Lower leg skin (tissue), 4 donors: ENCODE measurements at regions not wholly inside any gene's neighbourhood (a gene's known extent, or its start where the extent isn't known, plus 50 kb on each side); places are given as distances from the start of the nearest gene placed in this dataset.

ENCODE experiments used
- DNase-seq, 2 donors: peaks; one replicate each; pipeline ENCODE4 v3.0.0-alpha.2; 2019; ENCODE audit warnings: low spot score in 2 of 2
- H3K4me3 ChIP-seq: fragments of 200-600 bp; sonication (generic); 2 replicates; pipeline ENCODE4 v1.5.1; 2017; ENCODE audit warnings: mild to moderate bottlenecking, low read depth; ENCODE audit not compliant: poor library complexity, severe bottlenecking
- POLR2A ChIP-seq, 2 donors: fragments of 450-650 bp; IDR thresholded peaks; one replicate each; pipeline ENCODE4 v1.6.1; 2016 to 2017; ENCODE audit warnings: antibody characterized with exemption in 2 of 2, mild to moderate bottlenecking in 1 of 2, moderate library complexity in 1 of 2
- WGBS, 2 donors: methylation state at CpG; one replicate each; pipeline ENCODE4 v1.1.5; 2018; 5-methylcytosine and 5-hydroxymethylcytosine counted together
- intact Hi-C: fragments of 100-400 bp; cut with DNase I; formaldehyde crosslinking; loops from one replicate; pipeline ENCODE4 v1.15.0; 2023; ENCODE audit warnings: low total_unique reads
- TF ChIP-seq, protein P1 (sequence below), 3 donors: fragments of 450-650 bp; IDR thresholded peaks; one replicate each; pipeline ENCODE4 v1.5.1; 2016; ENCODE audit warnings: antibody characterized with exemption in 3 of 3, mild to moderate bottlenecking in 3 of 3, moderate library complexity in 2 of 3

DNA sequence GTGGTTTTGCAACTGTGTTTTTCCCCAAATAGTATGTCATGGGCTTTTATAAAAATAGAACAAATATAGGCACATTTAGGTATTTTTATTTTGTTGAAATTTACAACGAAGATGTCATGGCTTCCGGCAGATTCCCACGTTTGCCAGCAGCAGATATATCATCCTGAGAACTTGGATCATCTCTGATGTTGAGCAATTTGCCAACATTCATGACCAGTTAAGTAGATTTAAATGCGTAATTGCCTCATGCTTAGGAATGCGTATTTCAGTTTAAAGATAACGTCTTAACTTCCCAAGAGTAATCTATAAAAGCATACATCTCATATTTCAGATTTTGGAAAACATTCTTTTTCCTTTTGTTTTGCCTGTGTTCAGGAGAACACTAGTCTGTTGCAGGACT lies 457.8 kb downstream of the QKI start:
- WGBS, 2 donors, result 37 to 44% methylated on average over 6 of the region's 6 CpGs
- no peak for DNase-seq

DNA sequence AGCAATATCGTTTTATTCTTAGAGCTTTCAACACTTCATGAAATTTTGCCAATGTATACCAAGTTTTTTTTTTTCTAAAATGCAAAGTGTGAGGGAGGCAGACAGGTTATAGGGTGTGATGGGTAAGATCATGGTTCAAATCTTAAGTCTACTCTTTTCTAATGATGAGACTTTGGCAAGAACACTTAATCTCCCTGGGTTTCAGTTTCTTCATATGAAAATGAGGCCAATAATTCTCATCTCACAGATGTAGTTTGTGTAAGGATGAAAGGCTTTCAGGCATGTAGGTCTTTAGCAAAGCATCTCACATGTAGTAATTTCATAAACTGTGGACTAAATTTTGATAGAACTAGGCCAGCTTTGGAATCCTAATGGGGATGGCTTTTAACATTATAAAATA lies 457.1 kb downstream of the QKI start:
- no peak overlapping the region for H3K4me3 ChIP-seq
- intact Hi-C loops, result no loop called here
- WGBS, 2 donors, result 38 to 42% methylated on average over 1 of the region's 1 CpG
- no peak for DNase-seq
- TF ChIP-seq, protein P1, sequence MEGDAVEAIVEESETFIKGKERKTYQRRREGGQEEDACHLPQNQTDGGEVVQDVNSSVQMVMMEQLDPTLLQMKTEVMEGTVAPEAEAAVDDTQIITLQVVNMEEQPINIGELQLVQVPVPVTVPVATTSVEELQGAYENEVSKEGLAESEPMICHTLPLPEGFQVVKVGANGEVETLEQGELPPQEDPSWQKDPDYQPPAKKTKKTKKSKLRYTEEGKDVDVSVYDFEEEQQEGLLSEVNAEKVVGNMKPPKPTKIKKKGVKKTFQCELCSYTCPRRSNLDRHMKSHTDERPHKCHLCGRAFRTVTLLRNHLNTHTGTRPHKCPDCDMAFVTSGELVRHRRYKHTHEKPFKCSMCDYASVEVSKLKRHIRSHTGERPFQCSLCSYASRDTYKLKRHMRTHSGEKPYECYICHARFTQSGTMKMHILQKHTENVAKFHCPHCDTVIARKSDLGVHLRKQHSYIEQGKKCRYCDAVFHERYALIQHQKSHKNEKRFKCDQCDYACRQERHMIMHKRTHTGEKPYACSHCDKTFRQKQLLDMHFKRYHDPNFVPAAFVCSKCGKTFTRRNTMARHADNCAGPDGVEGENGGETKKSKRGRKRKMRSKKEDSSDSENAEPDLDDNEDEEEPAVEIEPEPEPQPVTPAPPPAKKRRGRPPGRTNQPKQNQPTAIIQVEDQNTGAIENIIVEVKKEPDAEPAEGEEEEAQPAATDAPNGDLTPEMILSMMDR (IDR thresholded peaks at IDR 0.05), result no peak
- no peak for TF ChIP-seq POLR2A (IDR thresholded peaks at IDR 0.05)

More for the DNA sequence above, 457.8 kb downstream of the QKI start:
- H3K4me3 ChIP-seq, result no peak overlapping the region
- intact Hi-C loops, result no loop called here
- TF ChIP-seq, protein P1 (IDR thresholded peaks at IDR 0.05), result no peak
- no peak for TF ChIP-seq POLR2A (IDR thresholded peaks at IDR 0.05)

DNA sequence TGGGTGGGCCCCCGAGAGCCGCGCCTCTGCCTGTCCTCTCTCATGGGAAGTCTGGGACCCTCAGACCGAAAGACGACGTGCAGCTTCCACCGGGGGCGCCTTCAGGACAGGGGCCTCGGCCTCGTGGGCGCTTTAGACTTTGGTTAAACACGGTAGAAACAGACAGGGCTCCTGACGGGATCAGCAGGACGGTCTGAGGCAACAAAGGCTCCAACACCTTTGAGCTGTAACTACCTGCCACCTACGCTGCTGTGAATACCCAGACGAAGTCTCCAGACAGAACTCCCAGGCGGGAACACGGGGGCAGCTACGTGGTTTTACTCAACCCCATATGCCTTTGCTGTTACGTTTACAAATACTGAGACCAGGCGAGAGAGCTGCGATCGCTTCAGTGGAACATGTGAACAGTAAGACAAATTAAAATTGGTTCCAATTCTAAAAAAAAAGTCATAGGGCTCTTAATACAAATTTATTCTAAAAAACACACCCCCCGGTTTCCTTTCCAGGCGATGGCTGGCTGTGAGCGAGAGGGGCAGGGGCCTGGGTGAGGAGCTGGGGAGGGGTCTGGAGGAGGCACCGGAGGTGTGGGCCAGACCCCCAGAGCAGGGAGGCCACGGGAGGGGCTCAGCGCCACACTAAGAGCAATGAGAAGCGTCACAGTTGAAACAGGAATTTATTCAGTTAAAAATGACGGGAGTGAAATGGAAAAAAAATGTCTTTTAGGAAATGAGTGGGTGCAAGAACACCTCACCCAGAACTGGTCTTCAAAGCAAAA lies 453.2 kb downstream of the QKI start:
- intact Hi-C loops, result no loop called here
- TF ChIP-seq POLR2A (IDR thresholded peaks at IDR 0.05), result no peak
- TF ChIP-seq, protein P1 (IDR thresholded peaks at IDR 0.05), result no peak
- no peak for DNase-seq
- WGBS, 2 donors, result 82 to 84% methylated on average over 31 of the region's 31 CpGs
- no peak overlapping the region for H3K4me3 ChIP-seq

DNA sequence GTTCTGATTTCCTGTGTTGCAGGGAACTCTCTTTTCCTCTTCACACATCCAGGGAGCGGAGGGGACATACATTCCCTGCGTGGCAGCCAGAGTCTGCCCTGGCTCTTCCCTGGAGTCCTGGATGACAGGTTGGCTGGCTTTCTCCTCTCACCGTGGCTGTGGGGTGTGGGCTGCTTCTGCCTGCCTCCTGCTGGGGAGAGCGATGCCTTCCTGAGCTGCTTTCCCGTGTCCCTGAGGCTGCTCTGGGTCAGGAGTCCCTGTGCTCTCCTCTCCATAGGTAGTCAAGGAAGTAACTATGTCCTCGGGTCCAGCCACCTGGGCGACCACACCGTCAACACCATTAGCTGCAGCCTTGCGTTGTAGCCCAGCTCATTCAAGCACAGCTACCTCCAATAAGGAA lies 451.7 kb downstream of the QKI start:
- WGBS, 2 donors, result 76 to 89% methylated on average over 9 of the region's 9 CpGs
- no peak overlapping the region for H3K4me3 ChIP-seq
- intact Hi-C loops, result no loop called here
- no peak for DNase-seq
- TF ChIP-seq, protein P1 (IDR thresholded peaks at IDR 0.05), result no peak
- no peak for TF ChIP-seq POLR2A (IDR thresholded peaks at IDR 0.05)

DNA sequence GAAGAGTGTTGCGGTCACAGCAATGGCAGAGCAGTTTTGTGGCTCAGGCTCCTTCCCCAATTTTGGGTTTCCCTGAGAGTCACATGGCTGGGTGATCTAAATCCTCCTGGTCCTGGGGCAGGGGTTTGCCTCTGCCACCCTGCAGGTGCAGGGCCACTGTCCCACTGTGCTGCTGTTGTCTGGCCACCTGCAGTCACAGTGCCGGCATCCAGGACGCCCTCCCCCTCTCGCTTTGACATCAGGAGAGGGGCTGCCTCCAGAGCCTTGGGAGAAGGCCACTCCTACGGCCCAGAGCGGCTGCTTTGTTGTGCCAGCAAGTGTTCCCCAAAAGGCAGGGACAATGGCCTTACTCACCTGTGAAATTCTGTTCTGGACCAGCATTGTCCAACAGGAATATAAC lies 449.0 kb downstream of the QKI start:
- DNase-seq, result no peak
- WGBS, 2 donors, result 98 to 99% methylated on average over 5 to 6 of the region's 6 CpGs
- H3K4me3 ChIP-seq, result no peak overlapping the region
- intact Hi-C loops, result no loop called here
- TF ChIP-seq POLR2A (IDR thresholded peaks at IDR 0.05), result no peak
- TF ChIP-seq, protein P1 (IDR thresholded peaks at IDR 0.05), result no peak

DNA sequence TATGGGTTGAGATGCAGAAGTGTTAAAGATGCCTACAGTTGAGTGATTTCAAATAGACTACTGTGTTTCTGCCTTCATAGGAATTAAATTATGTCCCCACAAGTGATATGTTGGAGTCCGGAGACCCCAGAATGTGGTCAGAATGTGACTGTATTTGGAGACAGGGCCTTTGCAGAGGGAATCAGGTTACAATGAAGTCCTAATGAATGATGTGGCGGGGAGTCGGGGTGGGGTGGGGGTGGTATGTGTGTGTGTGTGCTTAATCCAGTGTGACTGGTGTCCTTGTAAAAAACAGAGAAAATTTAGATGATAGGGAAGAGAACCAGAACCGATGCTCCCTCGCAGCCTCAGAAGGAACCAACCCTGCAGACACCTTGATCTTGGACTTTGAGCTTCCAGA lies 448.2 kb downstream of the QKI start:
- intact Hi-C loops, result no loop called here
- TF ChIP-seq POLR2A (IDR thresholded peaks at IDR 0.05), result no peak
- TF ChIP-seq, protein P1 (IDR thresholded peaks at IDR 0.05), result no peak
- no peak for DNase-seq
- 92 to 97% methylated on average over 5 of the region's 5 CpGs for WGBS, 2 donors
- H3K4me3 ChIP-seq, result no peak overlapping the region
